GM12878 (cell line): ENCODE measurements at regions not wholly inside any gene's neighbourhood (a gene's known extent, or its start where the extent isn't known, plus 50 kb on each side); places are given as distances from the start of the nearest gene placed in this dataset.

Experiments used
- ATAC-seq: fragments of 200-7000 bp; cut with Tn5 transposase; 3 replicates; pipeline ENCODE4 v1.9.1; 2020; ENCODE audit warnings: mild to moderate bottlenecking, moderate library complexity
- BruUV-seq: library from RNA; stranded (reverse); fragments of 400-500 nt; replicated peaks from 2 replicates; lab custom pipeline; 2021; lab: Mats Ljungman, UMichigan
- CTCF ChIA-PET: fragments of 300-600 bp; sonication (Branson Sonifier 250); formaldehyde crosslinking; extraction: SDS; loops from one replicate; lab custom pipeline; 2021; ENCODE audit warnings: inconsistent platforms; lab: Yijun Ruan, JAX
- POLR2A ChIA-PET: fragments of 350-600 bp; formaldehyde crosslinking; extraction: SDS; loops from one replicate; lab custom pipeline; 2021; ENCODE audit warnings: inconsistent platforms; lab: Charles Lee
- RAD21 ChIA-PET: fragments of 300-600 bp; sonication (Branson Sonifier 250); formaldehyde crosslinking; loops from one replicate; lab custom pipeline; 2023; ENCODE audit warnings: antibody characterized with exemption; ENCODE audit not compliant: unreplicated experiment; lab: Charles Lee
- SMC1A ChIA-PET: fragments of 300-600 bp; sonication (Branson Sonifier 250); formaldehyde crosslinking; loops from one replicate; lab custom pipeline; 2023; ENCODE audit not compliant: unreplicated experiment, uncharacterized antibody; lab: Charles Lee
- DNase-seq: peaks from one replicate; pipeline ENCODE4 v3.0.0-alpha.2; 2011; ENCODE audit warnings: low read depth, low spot score
- FAIRE-seq: peaks from 3 replicates; lab custom pipeline; 2011; peaks lifted over from hg19 to GRCh38; lab: Jason Lieb, UNC
- H2AFZ ChIP-seq: 2 replicates; pipeline ENCODE4 v1.6.0; 2011; ENCODE audit warnings: low read depth, low read length, control low read depth; ENCODE audit not compliant: control insufficient read depth
- H3K27ac ChIP-seq: 2 replicates; pipeline ENCODE4 v1.5.1; 2011; ENCODE audit warnings: control low read depth; ENCODE audit not compliant: control insufficient read depth, insufficient read depth
- H3K27me3 ChIP-seq, 2 experiments: replicated peaks in 1 of 2; 2 replicates each; pipeline versions ENCODE4 v1.6.0 to v1.6.1; 2011; ENCODE audit warnings: low read length in 1 of 2; ENCODE audit not compliant: control insufficient read depth in 2 of 2, insufficient read depth in 2 of 2
- H3K36me3 ChIP-seq, 2 experiments: 2 replicates each; pipeline ENCODE4 v1.5.1; 2011; ENCODE audit warnings: low read length in 1 of 2; ENCODE audit not compliant: control insufficient read depth in 2 of 2, insufficient read depth in 2 of 2
- H3K4me1 ChIP-seq: 2 replicates; pipeline ENCODE4 v1.6.1; 2011; ENCODE audit warnings: mild to moderate bottlenecking, low read length, moderate library complexity, mixed read lengths; ENCODE audit not compliant: control insufficient read depth, insufficient read depth
- H3K4me2 ChIP-seq: 2 replicates; pipeline ENCODE4 v1.6.0; 2011; ENCODE audit warnings: control low read depth; ENCODE audit not compliant: control insufficient read depth, insufficient read depth
- H3K4me3 ChIP-seq: fragments of 200-600 bp; sonication (generic); 2 replicates; pipeline ENCODE4 v1.5.1; 2016
- H3K79me2 ChIP-seq: 2 replicates; pipeline ENCODE4 v1.6.0; 2011; ENCODE audit warnings: low read length; ENCODE audit not compliant: control insufficient read depth, insufficient read depth
- H3K9ac ChIP-seq: 2 replicates; pipeline ENCODE4 v1.8.0; 2011; ENCODE audit warnings: low read length, control low read depth, mixed read lengths; ENCODE audit not compliant: control insufficient read depth, insufficient read depth
- H3K9me3 ChIP-seq: replicated peaks from 3 replicates; pipeline ENCODE4 v1.5.1; 2011; ENCODE audit warnings: mild to moderate bottlenecking, low read length; ENCODE audit not compliant: control insufficient read depth, insufficient read depth
- H4K20me1 ChIP-seq: 2 replicates; pipeline ENCODE4 v1.6.0; 2011; ENCODE audit not compliant: control insufficient read depth, insufficient read depth
- BACH1 ChIP-seq: fragments of 450-650 bp; IDR thresholded peaks from 2 replicates; pipeline ENCODE4 v1.6.1; 2017; ENCODE audit warnings: mild to moderate bottlenecking, borderline replicate concordance
- DPF2 ChIP-seq: fragments of 450-650 bp; IDR thresholded peaks from 2 replicates; pipeline ENCODE4 v1.6.1; 2017; ENCODE audit warnings: mild to moderate bottlenecking
- ESRRA ChIP-seq: IDR thresholded peaks from 2 replicates; pipeline ENCODE4 v1.6.1; 2012; ENCODE audit warnings: mild to moderate bottlenecking, low read length, improper control_type of control experiment
- NR2C2 ChIP-seq: IDR thresholded peaks from 2 replicates; pipeline ENCODE4 v1.6.1; 2011; ENCODE audit warnings: borderline replicate concordance, low read depth; ENCODE audit not compliant: control insufficient read depth, insufficient read length
- PML ChIP-seq: IDR thresholded peaks from 2 replicates; pipeline ENCODE4 v1.6.1; 2012; ENCODE audit warnings: low read length, inconsistent platforms
- POLR2AphosphoS5 ChIP-seq: IDR thresholded peaks from 2 replicates; pipeline ENCODE4 v1.6.1; 2011; ENCODE audit warnings: mild to moderate bottlenecking, low read length, inconsistent platforms
- POU2F2 ChIP-seq: IDR thresholded peaks from 3 replicates; pipeline ENCODE4 v1.6.1; 2011; ENCODE audit warnings: low read depth, mild to moderate bottlenecking, low read length, borderline replicate concordance
- RAD21 ChIP-seq: IDR thresholded peaks from 2 replicates; pipeline ENCODE4 v1.6.1; 2011; ENCODE audit warnings: mild to moderate bottlenecking, low read depth, low read length, moderate library complexity; ENCODE audit not compliant: insufficient read depth
- SREBF2 ChIP-seq: IDR thresholded peaks from 2 replicates; pipeline ENCODE4 v1.6.1; 2012; ENCODE audit warnings: mild to moderate bottlenecking, low read length
- SUPT20H ChIP-seq: IDR thresholded peaks from 2 replicates; pipeline ENCODE4 v1.6.1; 2011; ENCODE audit warnings: low read depth, mild to moderate bottlenecking, low read length, moderate library complexity, borderline replicate concordance; ENCODE audit not compliant: control insufficient read depth
- TBL1XR1 ChIP-seq: IDR thresholded peaks from 2 replicates; pipeline ENCODE4 v1.6.1; 2012; ENCODE audit warnings: low read depth, low read length, improper control_type of control experiment
- YBX1 ChIP-seq: fragments of 450-650 bp; IDR thresholded peaks from 2 replicates; pipeline ENCODE4 v1.6.1; 2016; ENCODE audit warnings: antibody characterized with exemption
- ZNF622 ChIP-seq: fragments of 450-650 bp; IDR thresholded peaks from 2 replicates; pipeline ENCODE4 v1.6.1; 2017; ENCODE audit warnings: mild to moderate bottlenecking, inconsistent platforms
- WGBS: methylation state at CpG from one replicate; pipeline ENCODE4 v1.1.6; 2016; ENCODE audit warnings: low lambda C conversion rate; ENCODE audit not compliant: insufficient replicate concordance, insufficient coverage; ENCODE audit errors: missing lambda C conversion rate; 5-methylcytosine and 5-hydroxymethylcytosine counted together
- in situ Hi-C: fragments of 300-500 bp; cut with MboI; formaldehyde crosslinking; loops from 9 replicates; pipeline ENCODE4 v1.14.3; 2018; ENCODE audit warnings: mixed read lengths
- intact Hi-C: fragments of 100-400 bp; cut with micrococcal nuclease; formaldehyde crosslinking; loops from one replicate; pipeline ENCODE4 v1.14.2; 2022; ENCODE audit not compliant: unreplicated experiment
- TF ChIP-seq, protein P1 (sequence below): fragments of 450-650 bp; formaldehyde crosslinking; IDR thresholded peaks from 2 replicates; pipeline ENCODE4 v1.4.0; 2020; ENCODE audit warnings: mild to moderate bottlenecking, moderate library complexity

DNA sequence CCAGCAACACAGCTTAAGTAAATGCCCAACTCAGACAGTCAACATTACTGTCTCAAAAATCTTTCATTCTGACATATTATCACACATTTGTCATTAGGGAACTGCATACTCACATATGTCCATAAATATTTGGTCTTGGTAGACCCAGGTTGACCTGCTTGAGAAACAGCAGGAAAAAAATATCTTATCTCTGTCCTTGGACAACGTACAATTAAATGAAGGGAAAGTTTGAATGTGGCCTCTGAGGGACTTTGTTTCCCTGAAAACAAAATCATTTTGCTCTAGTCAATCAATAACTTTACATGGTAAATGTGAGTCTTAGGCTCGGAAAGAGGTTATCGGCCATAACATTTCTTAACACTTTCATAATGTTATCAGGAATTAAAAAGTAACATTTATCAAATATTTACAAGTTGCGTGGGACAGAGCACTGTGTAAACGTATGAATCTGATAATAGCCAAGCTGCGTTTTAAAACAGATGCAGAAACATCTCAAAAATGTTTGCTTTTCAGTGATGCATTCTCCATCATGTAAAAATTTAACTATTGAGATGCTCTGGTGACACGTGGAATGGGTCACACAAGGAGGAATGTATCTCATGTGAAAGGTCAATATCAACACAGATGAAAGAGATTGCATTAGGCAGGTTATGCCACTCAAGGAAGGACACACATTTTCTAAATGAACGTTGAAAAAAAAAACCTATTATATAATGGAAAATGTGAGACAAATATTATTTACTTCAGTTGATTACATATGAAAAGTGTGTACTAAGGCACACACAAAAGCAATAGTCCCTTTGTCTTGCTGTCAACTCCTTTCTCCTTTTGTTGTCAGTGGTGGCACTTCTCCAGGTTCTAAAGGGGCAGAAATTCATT, 304.4 kb downstream of the WDR72 start:
- Histone ChIP-seq H2AFZ (no peak overlapping the region), H3K4me3 (no peak overlapping the region), H3K36me3 (no peaks in the 10 kb centered on the region), H3K9ac (no peak overlapping the region), H3K4me1 (no peaks in the 10 kb centered on the region), H4K20me1 (no peaks in the 10 kb centered on the region), H3K27me3 (no peaks in the 10 kb centered on the region), H3K79me2 (no peaks in the 10 kb centered on the region), H3K27ac (no peak overlapping the region), H3K4me2 (no peak overlapping the region), H3K9me3 (no peaks in the 10 kb centered on the region)
- FAIRE-seq (no peak), ATAC-seq (no peak), DNase-seq (no peak)
- RAD21 ChIA-PET: no interaction called here
- no peak for TF ChIP-seq SUPT20H
- no peak for TF ChIP-seq POLR2AphosphoS5
- no peak for TF ChIP-seq TBL1XR1
- TF ChIP-seq YBX1: no peak
- TF ChIP-seq ESRRA: no peak
- no peak for TF ChIP-seq RAD21
- POLR2A ChIA-PET: interaction anchor here (0.6 kb wide), 1 partner anchor 1946 kb away, joined by 4 read pairs; no protein-coding TSS in a partner anchor
- SMC1A ChIA-PET: no interaction called here
- intact Hi-C loops: no loop called here
- no TSS peak for BruUV-seq
- in situ Hi-C loops: no loop called here
- CTCF ChIA-PET: no interaction called here
- WGBS: 18% methylated on average over 8 of the region's 8 CpGs

DNA sequence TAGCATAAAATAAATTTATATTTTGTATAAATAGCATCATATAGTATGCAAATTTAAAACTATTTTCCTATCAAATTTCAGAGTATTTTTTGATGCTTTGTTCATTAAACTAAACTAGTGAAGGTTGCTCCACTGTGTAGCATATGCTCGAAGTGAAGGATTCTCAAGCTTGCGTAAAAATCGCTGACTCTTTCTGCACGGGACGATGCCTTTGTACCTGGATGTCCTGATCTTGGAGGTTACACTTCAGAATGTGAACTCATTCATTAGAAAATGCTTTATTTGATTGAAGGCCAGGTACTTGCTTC, 305.0 kb downstream of the WDR72 start:
- FAIRE-seq: no peak

More for the DNA sequence above, 305.0 kb downstream of the WDR72 start:
- Histone ChIP-seq H3K27me3 (no peaks in the 10 kb centered on the region), H3K9me3 (no peaks in the 10 kb centered on the region), H3K36me3 (no peaks in the 10 kb centered on the region), H3K4me3 (no peak overlapping the region), H3K27ac (no peak overlapping the region), H3K4me1 (no peaks in the 10 kb centered on the region), H3K79me2 (no peaks in the 10 kb centered on the region), H4K20me1 (no peaks in the 10 kb centered on the region), H2AFZ (no peak overlapping the region), H3K4me2 (no peak overlapping the region), H3K9ac (no peak overlapping the region)
- ChIA-PET SMC1A (no interaction called here), RAD21 (no interaction called here), POLR2A (no interaction called here), CTCF (no interaction called here)
- in situ Hi-C loops: no loop called here
- no peak for TF ChIP-seq DPF2
- no peak for TF ChIP-seq NR2C2
- no peak for TF ChIP-seq PML
- TF ChIP-seq POU2F2: no peak
- no peak for TF ChIP-seq BACH1
- TF ChIP-seq ZNF622: no peak
- TF ChIP-seq, protein P1, sequence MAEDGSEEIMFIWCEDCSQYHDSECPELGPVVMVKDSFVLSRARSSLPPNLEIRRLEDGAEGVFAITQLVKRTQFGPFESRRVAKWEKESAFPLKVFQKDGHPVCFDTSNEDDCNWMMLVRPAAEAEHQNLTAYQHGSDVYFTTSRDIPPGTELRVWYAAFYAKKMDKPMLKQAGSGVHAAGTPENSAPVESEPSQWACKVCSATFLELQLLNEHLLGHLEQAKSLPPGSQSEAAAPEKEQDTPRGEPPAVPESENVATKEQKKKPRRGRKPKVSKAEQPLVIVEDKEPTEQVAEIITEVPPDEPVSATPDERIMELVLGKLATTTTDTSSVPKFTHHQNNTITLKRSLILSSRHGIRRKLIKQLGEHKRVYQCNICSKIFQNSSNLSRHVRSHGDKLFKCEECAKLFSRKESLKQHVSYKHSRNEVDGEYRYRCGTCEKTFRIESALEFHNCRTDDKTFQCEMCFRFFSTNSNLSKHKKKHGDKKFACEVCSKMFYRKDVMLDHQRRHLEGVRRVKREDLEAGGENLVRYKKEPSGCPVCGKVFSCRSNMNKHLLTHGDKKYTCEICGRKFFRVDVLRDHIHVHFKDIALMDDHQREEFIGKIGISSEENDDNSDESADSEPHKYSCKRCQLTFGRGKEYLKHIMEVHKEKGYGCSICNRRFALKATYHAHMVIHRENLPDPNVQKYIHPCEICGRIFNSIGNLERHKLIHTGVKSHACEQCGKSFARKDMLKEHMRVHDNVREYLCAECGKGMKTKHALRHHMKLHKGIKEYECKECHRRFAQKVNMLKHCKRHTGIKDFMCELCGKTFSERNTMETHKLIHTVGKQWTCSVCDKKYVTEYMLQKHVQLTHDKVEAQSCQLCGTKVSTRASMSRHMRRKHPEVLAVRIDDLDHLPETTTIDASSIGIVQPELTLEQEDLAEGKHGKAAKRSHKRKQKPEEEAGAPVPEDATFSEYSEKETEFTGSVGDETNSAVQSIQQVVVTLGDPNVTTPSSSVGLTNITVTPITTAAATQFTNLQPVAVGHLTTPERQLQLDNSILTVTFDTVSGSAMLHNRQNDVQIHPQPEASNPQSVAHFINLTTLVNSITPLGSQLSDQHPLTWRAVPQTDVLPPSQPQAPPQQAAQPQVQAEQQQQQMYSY: no peak
- no peak for TF ChIP-seq SREBF2
- no peak for TF ChIP-seq YBX1
- BruUV-seq: no TSS peak
- intact Hi-C loops: no loop called here
- ATAC-seq (no peak), DNase-seq (no peak)
- 69% methylated on average over 5 of the region's 5 CpGs for WGBS
